ENCODE measurements at regions not wholly inside any gene's neighbourhood (a gene's known extent, or its start where the extent isn't known, plus 50 kb on each side); places are given as distances from the start of the nearest gene placed in this dataset.

GRCh38 chr18:38006541-38006940 is 440.9 kb upstream of the CELF4 start:
- no peak for TF ChIP-seq CTCF (IDR thresholded peaks at IDR 0.05)
- no peak for TF ChIP-seq POLR2A (IDR thresholded peaks at IDR 0.05)

All from ovary (tissue), 3 donors.